ENCODE measurements at regions not wholly inside any gene's neighbourhood (a gene's known extent, or its start where the extent isn't known, plus 50 kb on each side); places are given as distances from the start of the nearest gene placed in this dataset.

DNA sequence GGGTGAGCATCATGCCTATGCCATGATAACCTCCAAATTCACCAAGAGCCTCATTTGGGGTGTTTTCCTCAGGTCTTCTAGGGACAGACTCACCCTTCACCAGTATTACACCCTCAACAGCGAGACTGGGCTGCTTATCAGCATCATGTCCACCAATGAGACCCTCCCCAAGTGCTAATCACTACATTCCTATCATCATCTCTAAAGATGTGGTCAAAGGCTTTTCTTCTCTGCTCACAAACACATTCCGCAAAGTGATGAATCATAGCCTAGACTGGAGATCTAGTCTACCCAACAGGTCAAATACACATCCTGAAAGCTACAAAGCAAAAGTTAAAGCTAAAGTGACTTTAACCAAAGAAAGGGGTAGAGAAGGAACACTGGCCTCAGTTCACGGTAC lies 75.3 kb upstream of the C7orf33 start:
- TF ChIP-seq YY1 (IDR thresholded peaks at IDR 0.05; ENCODE audit: insufficient read depth, insufficient read length), result no peak
- TF ChIP-seq SUZ12 (IDR thresholded peaks at IDR 0.05; ENCODE audit: extremely low read depth, insufficient read depth, insufficient read length), result no peak
- no peak for TF ChIP-seq ZNF274 (IDR thresholded peaks at IDR 0.05; ENCODE audit: low read depth, low read length)
